HG03103 (cell line): ENCODE measurements at regions not wholly inside any gene's neighbourhood (a gene's known extent, or its start where the extent isn't known, plus 50 kb on each side); places are given as distances from the start of the nearest gene placed in this dataset.
"Not testable (repeated sequence)": the region's sequence is repeated elsewhere in the genome, so short reads cannot be mapped to it uniquely, and the experiment has no call there.

ENCODE experiments used
- ATAC-seq: cut with Tn5 transposase; IDR thresholded peaks from one replicate; pipeline ENCODE4 v1.9.1; 2021; ENCODE audit warnings: low read depth; ENCODE audit not compliant: unreplicated experiment

DNA sequence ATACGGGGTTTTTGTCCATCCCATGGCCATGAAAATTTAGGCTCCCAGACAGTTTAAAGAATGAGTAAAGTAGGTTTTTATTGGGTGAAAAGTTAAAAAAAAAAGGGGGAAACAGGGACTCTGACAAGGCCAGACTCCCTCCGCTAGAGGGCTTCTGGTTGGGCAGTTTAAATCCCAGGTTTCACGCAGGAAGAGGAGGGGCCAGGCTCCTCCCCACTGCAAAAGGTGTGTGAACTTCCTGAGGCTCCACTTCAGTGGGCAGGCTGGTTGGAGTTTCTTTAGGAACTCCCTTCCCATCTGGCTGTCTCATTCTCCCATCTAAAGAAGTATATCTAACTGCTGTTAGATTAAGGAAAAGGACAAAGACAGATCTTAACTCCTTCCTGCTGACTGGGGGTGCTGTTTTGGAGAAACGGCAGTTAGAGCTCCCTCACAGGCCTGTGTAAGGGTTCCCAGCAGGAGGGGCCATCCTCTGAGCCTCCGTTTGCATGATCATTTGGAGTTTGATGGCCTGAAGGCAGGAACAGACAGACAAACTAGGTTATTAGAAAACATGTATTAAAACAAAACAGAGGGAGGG lies 1160.7 kb downstream of the CNTNAP5 start:
- ATAC-seq, result no peak

GRCh38 chr2:125207431-125207830 lies 1182.3 kb downstream of the CNTNAP5 start:
- no peak for ATAC-seq

DNA sequence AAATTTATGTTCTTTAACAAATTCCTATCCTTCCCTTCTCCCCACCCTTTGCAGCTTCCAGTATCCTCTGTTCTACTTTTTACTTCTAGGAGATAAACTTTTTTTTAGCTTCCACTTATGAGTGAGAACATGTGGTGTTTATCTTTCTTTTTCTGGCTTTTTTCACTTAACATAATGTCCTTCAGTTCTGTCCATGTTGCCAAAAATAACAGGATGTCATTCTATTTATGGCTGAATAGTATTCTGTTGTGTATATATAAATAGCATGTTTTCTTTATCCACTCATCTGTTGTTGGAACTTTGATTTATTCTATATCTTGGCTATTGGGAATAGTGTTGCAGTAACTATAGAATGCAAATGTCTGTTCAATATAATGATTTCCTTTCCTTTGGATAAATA lies 1191.2 kb downstream of the CNTNAP5 start:
- ATAC-seq, result no peak

DNA sequence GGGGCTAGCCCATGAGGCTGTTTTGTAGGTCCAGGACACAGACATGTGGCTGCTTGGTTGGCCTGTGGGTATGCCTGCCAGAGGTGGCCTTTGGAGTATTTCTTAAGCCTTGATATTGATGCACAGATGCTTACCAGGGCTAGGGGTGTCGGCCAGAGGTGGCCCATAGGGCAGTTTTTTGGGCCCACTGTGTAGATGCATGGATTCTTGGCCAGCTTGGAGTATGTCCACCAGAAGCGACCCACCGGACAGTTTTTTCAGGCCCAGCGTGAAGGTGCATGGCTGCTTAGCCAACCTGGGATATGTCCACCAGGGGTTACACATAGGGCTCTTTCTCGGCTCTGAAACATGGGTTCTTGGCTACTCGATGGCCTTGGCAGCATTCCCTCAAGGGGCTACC lies 1199.1 kb downstream of the CNTNAP5 start:
- no peak for ATAC-seq

DNA sequence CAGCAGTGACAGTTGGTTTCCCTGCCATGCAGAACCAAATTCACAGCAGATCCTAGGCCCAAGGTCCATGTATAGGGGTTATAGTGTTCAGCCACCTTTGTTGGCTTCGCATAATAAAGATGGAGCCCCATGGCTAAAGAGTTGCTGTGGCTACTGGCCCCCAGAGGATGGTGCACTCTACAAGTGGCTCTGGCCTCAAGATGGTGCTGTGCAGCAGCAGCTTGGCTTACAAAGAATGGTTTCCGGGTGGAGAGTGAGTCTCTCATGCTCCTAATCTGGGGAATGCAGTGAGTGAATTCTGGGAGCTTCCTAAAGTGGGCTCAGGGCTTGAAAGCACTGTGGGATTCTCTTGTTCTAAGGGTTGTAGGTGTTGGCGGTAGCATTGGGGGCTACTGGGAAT lies 1199.7 kb downstream of the CNTNAP5 start:
- no peak for ATAC-seq

- ATAC-seq, result no peak
Observed at GRCh38 chr2:125227843-125228392, 1202.8 kb downstream of the CNTNAP5 start.

DNA sequence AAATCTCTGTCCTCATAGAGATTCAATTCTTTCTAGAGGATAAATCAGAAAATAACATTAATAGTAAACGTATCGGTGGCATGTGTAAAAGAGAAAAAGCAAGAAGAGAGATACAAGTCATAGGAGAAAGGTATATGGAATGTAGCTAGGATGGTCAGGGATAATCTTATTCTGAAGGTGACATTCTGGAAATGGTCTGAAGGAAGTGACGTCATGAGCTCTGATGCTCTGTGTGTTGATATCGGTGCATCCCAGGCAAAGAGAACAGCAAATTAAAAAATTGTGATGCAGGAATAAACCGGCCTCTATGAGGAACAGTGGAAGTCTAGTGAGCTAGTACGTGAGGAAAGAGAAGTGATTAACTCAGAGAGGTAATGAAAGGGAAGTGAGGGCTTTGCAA lies 1215.8 kb downstream of the CNTNAP5 start:
- ATAC-seq, result no peak

DNA sequence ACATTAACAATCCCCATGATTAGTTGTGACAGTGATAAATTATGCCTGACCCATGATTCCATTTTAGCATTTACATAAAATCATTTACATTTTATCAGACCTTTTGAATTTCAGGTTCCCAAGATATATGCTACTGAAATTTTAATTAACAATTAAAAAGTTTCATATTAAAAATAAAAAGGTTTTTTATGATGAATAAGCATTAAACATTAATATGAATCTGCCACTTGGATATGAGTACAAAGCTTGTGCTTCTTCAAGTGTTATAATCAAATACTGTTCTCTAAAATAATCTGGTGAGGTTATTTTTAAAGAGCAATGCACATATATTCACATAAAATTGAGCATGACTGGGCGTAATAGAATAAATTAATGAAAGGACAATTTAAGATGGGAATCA lies 1218.0 kb downstream of the CNTNAP5 start:
- ATAC-seq, result no peak

DNA sequence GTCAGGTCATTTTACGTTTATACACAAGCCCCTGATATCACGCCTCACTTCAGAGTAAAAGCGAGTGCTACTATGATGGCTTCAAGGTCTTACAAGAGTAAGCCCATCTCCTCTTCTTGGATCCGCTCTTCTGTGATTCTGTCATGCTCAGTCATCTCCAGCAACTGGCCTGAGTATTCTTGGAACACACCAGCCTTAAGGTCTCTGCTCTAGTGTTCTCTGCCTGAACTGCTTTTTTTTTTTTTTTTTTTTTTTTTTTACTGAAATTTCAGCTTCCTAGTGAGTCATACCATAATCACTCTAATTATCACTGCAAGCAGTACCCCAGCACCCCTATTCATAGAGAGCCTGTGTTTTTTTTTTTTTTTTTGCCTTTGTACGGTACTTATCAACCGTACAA lies 1228.9 kb downstream of the CNTNAP5 start:
- ATAC-seq, result no peak

DNA sequence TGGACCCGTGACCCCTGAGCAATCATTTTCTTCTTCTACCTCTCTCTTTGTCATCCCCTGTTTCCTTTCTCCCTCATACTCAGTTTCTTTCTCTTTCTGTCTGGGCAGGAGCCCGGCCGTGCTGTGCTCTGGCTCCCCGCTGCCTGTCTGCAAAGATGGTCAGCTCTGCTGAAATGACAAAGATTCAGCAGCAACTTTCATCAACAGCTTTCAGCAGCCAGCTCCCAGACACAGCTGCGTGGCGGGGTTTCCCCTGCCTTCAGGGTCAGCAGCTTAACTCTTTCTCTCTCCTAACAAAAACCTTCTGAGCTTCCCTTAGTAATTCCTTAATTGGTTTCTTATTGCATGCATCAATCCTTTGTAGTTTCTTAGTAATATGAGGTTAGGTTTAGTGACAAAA lies 1234.4 kb downstream of the CNTNAP5 start:
- no peak for ATAC-seq

GRCh38 chr2:125260366-125260930 lies 1235.4 kb downstream of the CNTNAP5 start:
- ATAC-seq, result not testable (repeated sequence)

DNA sequence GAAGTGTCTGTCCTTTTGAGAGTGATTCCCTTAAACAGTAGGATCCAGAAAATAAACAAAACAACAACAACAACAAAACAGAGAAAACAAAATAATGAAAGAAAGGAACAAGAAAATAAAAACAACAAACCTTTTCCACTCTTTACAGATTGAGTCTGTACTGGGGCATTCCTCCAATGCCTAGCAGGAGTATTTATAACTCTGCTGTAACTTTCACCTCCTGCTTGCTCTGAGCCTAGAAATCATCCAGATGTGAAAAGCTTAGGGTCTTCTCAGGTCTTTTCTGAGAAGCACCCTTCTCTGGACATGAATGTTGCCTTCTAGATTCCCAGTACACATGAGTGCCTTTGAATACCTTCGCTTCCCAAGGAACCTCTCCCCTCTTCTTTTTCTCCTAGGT lies 1239.4 kb downstream of the CNTNAP5 start:
- ATAC-seq, result no peak

DNA sequence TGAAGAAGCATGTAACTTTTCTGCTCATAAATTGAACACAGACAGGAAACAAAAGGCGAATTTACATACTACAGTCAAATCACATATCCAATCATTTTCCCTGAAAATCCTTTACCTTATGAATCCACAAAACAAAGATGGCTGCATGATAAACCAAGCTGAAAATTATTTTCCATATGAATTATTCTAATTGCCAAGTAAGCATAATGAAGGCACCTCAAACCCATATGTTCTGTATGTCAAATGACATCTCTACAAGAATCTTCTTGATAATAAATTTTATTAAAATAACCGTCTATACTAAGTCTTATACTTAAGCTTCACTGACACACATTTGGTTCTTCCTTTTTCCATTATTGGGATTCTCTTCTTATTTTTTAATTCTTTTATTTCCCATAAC lies 1242.6 kb downstream of the CNTNAP5 start:
- no peak for ATAC-seq

DNA sequence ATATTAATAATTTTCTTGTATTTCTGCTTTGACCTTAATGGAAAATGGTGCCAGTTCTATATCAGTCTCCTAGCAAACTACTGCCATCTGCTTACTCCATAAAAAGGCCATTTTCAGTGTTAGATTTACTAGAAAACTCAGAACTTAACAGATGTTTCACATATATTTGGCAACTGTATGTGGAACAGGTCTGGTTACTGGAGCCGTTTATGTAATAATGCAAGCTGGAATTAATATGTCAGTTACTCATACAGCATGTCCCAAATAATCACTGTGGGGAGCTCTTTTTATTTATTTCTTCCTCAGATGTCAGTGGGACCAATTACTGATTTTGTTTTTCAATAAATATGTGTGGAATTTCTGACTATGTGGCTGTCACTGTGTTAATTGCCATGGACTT lies 1247.6 kb downstream of the CNTNAP5 start:
- no peak for ATAC-seq

DNA sequence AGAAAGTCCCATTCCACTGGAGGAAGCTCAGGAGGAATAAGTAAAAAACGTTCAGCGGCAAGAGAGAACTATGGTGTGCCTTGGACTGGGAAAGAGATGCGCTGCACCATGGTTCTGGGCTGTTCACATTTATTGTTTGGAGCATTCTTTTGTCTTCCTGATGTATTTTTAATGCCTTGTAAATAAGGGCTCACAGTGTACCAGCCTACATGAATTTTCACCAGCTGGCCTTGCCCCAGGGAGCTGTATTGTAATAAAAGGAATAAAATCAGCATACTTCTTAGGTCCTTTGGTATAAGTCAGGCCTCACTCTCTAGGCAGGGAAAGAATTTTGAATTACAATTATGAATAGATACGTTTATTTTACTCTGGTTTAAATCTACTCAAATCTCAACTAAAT lies 1249.6 kb downstream of the CNTNAP5 start:
- no peak for ATAC-seq

- ATAC-seq, result no peak
Observed at GRCh38 chr2:125280265-125280664, 1255.2 kb downstream of the CNTNAP5 start.

GRCh38 chr2:125281242-125281641 lies 1256.2 kb downstream of the CNTNAP5 start:
- no peak for ATAC-seq

GRCh38 chr2:125296742-125297141 lies 1271.7 kb downstream of the CNTNAP5 start:
- ATAC-seq, result no peak

GRCh38 chr2:125310657-125311364 lies 1285.7 kb downstream of the CNTNAP5 start:
- no peak for ATAC-seq

GRCh38 chr2:125312342-125312741 lies 1287.3 kb downstream of the CNTNAP5 start:
- ATAC-seq, result no peak

- ATAC-seq, result no peak
Observed at GRCh38 chr2:125313806-125314205, 1288.7 kb downstream of the CNTNAP5 start.

GRCh38 chr2:125318740-125319139 lies 1293.7 kb downstream of the CNTNAP5 start:
- ATAC-seq, result no peak
